Erythroblast (primary cell): ENCODE measurements at regions not wholly inside any gene's neighbourhood (a gene's known extent, or its start where the extent isn't known, plus 50 kb on each side); places are given as distances from the start of the nearest gene placed in this dataset.

Experiments used
- GATA1 ChIP-seq: IDR thresholded peaks from 2 replicates; pipeline ENCODE4 v1.6.1; 2011; ENCODE audit warnings: low read depth, mild to moderate bottlenecking, control low read depth, low read length, moderate library complexity
- POLR2A ChIP-seq: IDR thresholded peaks from 2 replicates; pipeline ENCODE4 v1.6.1; 2011; ENCODE audit warnings: mild to moderate bottlenecking, low read length

DNA sequence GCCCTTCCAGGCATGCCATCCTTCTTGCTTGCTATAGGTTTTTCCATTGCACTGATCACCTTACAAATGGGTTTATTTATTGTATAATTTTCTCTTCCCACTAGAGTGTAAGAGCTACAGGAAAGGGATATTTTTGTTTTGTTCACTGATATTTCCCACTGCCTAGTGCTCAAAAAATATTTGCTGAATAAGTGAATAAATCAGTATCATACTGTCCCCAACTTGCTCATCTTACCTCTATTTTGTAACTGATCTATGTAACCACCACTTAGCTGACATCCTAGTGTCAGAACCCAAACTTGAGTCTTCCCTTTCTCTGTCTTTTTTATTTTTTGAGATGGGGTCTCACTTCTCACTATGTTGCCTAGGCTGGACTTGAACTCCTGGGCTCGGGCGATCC, 87.6 kb upstream of the TBC1D3K start:
- TF ChIP-seq POLR2A (no peak), GATA1 (no peak)
